ENCODE measurements at regions not wholly inside any gene's neighbourhood (a gene's known extent, or its start where the extent isn't known, plus 50 kb on each side); places are given as distances from the start of the nearest gene placed in this dataset.
"Not testable (repeated sequence)": the region's sequence is repeated elsewhere in the genome, so short reads cannot be mapped to it uniquely, and the experiment has no call there.

DNA sequence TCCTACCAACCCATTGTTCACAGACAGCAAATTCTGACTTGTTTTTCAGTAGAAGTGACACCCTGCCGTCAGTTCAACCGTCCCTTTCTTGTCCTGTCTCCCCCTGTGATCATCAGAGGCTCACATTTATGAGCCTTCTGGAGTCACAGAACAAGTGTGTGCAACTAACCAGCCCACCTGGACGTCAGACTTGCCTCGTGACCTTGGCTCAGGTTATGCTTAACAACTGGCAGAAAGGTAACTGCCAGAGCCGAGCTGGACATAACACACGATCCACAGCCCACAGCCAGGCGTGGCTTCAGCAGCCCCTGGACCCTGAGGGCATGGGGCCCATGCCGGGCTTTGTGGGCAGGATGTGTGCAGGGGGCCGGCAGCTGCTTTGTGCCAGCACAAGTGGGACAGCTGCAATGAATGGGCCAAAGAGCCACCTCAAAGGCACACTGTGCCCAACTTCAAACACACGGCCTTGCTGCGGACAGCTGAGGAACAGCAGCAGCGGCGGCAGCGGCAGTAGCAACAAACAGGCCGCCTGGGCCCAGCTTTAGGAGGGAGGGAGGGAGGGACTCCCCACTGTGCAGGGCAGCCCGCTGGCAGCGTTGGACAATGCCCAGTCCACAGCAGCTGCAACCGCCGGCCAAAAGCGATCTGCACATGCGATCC lies 103.9 kb downstream of the ZBTB18 start:
- H3K27ac ChIP-seq (ENCODE audit: low read length), result no peak overlapping the region
- no peaks in the 10 kb centered on the region for H3K27me3 ChIP-seq (ENCODE audit: control insufficient read depth, insufficient read depth, low read length)
- H3K4me1 ChIP-seq (ENCODE audit: control insufficient read depth, insufficient read depth, low read length), result no peaks in the 10 kb centered on the region
- no peaks in the 10 kb centered on the region for H3K9me3 ChIP-seq (ENCODE audit: control insufficient read depth, insufficient read depth, low read depth, low read length)
- in situ Hi-C loops (cut with HindIII; ENCODE audit: low pct_unique_long_range_greater_than_20kb, low sequenced_read_pairs) (no loop called here), intact Hi-C loops (cut with micrococcal nuclease; ENCODE audit: unreplicated experiment) (no loop called here)
- DNase-seq (ENCODE audit: low read depth, low spot score) (no peak), ATAC-seq (peak; percentile 87)
- ChIA-PET CTCF (no interaction called here), POLR2A (no interaction called here)
- BruUV-seq (replicated peaks), result no TSS peak
- TF ChIP-seq, protein P1, sequence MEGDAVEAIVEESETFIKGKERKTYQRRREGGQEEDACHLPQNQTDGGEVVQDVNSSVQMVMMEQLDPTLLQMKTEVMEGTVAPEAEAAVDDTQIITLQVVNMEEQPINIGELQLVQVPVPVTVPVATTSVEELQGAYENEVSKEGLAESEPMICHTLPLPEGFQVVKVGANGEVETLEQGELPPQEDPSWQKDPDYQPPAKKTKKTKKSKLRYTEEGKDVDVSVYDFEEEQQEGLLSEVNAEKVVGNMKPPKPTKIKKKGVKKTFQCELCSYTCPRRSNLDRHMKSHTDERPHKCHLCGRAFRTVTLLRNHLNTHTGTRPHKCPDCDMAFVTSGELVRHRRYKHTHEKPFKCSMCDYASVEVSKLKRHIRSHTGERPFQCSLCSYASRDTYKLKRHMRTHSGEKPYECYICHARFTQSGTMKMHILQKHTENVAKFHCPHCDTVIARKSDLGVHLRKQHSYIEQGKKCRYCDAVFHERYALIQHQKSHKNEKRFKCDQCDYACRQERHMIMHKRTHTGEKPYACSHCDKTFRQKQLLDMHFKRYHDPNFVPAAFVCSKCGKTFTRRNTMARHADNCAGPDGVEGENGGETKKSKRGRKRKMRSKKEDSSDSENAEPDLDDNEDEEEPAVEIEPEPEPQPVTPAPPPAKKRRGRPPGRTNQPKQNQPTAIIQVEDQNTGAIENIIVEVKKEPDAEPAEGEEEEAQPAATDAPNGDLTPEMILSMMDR (IDR thresholded peaks at IDR 0.05), result no peak
- peak; percentile 44; the same call in 1 of the 2 replicates for TF ChIP-seq TCF7L2 (IDR thresholded peaks at IDR 0.05; ENCODE audit: low read depth, low read length)
- H3K4me3 ChIP-seq (ENCODE audit: low read depth in 2 of 2, low read length in 2 of 2), result no peak overlapping the region
- no peaks in the 10 kb centered on the region for H3K36me3 ChIP-seq (ENCODE audit: control insufficient read depth, insufficient read depth, low read length)

DNA sequence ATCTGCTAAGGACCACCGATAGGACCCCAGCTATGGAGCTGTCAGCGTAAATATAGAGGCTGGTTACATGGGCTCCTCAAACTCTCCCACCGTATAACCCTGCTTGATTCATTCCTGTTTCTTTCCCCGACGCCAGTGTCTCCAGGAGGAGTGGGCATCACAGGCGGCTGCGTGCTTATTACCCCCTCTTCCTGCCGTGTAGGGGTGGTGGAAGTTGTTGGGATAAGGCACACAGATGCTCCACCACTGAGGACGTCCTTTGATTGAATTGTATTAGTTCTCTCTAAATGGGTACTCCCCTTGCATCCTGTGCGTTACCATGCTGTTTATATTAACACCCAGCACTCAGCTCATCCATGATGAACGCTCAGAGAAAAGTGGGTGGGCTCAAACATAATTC lies 104.6 kb downstream of the ZBTB18 start:
- ATAC-seq, result peak; percentile 22; the same call in 1 of the 2 replicates
- ChIA-PET POLR2A (no interaction called here), CTCF (no interaction called here)
- Histone ChIP-seq H3K4me3 (ENCODE audit: low read depth in 2 of 2, low read length in 2 of 2) (no peak overlapping the region), H3K36me3 (ENCODE audit: control insufficient read depth, insufficient read depth, low read length) (no peaks in the 10 kb centered on the region), H3K4me1 (ENCODE audit: control insufficient read depth, insufficient read depth, low read length) (no peaks in the 10 kb centered on the region), H3K27ac (ENCODE audit: low read length) (no peak overlapping the region), H3K9me3 (ENCODE audit: control insufficient read depth, insufficient read depth, low read depth, low read length) (no peaks in the 10 kb centered on the region), H3K27me3 (ENCODE audit: control insufficient read depth, insufficient read depth, low read length) (no peaks in the 10 kb centered on the region)
- no TSS peak for BruUV-seq (replicated peaks)
- intact Hi-C loops (cut with micrococcal nuclease; ENCODE audit: unreplicated experiment) (no loop called here), in situ Hi-C loops (cut with HindIII; ENCODE audit: low pct_unique_long_range_greater_than_20kb, low sequenced_read_pairs) (no loop called here)
- TF ChIP-seq TCF7L2 (IDR thresholded peaks at IDR 0.05; ENCODE audit: low read depth, low read length) (no peak), POLR2AphosphoS5 (IDR thresholded peaks at IDR 0.05; ENCODE audit: low read depth, low read length) (no peak), SIN3A (IDR thresholded peaks at IDR 0.05; ENCODE audit: borderline replicate concordance, insufficient read depth, low read depth, low read length) (no peak)
- TF ChIP-seq, protein P1 (IDR thresholded peaks at IDR 0.05), result no peak
- TF ChIP-seq, protein P2, sequence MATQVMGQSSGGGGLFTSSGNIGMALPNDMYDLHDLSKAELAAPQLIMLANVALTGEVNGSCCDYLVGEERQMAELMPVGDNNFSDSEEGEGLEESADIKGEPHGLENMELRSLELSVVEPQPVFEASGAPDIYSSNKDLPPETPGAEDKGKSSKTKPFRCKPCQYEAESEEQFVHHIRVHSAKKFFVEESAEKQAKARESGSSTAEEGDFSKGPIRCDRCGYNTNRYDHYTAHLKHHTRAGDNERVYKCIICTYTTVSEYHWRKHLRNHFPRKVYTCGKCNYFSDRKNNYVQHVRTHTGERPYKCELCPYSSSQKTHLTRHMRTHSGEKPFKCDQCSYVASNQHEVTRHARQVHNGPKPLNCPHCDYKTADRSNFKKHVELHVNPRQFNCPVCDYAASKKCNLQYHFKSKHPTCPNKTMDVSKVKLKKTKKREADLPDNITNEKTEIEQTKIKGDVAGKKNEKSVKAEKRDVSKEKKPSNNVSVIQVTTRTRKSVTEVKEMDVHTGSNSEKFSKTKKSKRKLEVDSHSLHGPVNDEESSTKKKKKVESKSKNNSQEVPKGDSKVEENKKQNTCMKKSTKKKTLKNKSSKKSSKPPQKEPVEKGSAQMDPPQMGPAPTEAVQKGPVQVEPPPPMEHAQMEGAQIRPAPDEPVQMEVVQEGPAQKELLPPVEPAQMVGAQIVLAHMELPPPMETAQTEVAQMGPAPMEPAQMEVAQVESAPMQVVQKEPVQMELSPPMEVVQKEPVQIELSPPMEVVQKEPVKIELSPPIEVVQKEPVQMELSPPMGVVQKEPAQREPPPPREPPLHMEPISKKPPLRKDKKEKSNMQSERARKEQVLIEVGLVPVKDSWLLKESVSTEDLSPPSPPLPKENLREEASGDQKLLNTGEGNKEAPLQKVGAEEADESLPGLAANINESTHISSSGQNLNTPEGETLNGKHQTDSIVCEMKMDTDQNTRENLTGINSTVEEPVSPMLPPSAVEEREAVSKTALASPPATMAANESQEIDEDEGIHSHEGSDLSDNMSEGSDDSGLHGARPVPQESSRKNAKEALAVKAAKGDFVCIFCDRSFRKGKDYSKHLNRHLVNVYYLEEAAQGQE (IDR thresholded peaks at IDR 0.05; ENCODE audit: insufficient read depth in 1 of 2, low read depth in 2 of 2, low read length in 1 of 2), result no peak
- DNase-seq (ENCODE audit: low read depth, low spot score), result no peak

DNA sequence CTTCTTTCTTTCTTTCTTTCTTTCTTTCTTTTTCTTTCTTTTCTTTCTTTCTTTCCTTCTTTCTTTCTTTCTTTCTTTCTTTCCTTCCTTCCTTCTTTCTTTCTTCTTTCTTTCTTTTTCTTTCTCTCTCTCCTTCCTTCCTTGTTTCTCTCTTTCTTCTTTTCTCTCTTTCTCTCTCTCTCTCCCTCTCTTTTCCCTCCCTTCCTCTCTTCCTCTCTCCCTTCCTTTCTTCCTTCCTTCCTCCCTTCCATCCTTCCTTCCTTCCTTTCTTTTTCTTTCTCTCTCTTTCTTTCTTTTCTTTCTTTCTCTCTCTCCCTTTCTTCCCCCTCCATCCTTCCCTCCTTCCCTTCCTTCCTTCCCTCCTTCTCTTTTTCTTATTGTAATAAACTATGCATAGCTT lies 105.5 kb downstream of the ZBTB18 start:
- ATAC-seq; H3K9me3 ChIP-seq (ENCODE audit: control insufficient read depth, insufficient read depth, low read depth, low read length); H3K36me3 ChIP-seq (ENCODE audit: control insufficient read depth, insufficient read depth, low read length); H3K27ac ChIP-seq (ENCODE audit: low read length); POLR2A ChIA-PET; intact Hi-C loops (cut with micrococcal nuclease; ENCODE audit: unreplicated experiment); DNase-seq (ENCODE audit: low read depth, low spot score); H3K4me3 ChIP-seq (ENCODE audit: low read depth in 2 of 2, low read length in 2 of 2); H3K4me1 ChIP-seq (ENCODE audit: control insufficient read depth, insufficient read depth, low read length); BruUV-seq (replicated peaks); in situ Hi-C loops (cut with HindIII; ENCODE audit: low pct_unique_long_range_greater_than_20kb, low sequenced_read_pairs); CTCF ChIA-PET; H3K27me3 ChIP-seq (ENCODE audit: control insufficient read depth, insufficient read depth, low read length): not testable (repeated sequence)

Measured in Panc1 (cell line).